Activated T-helper 1 cell treated with anti-CD3 and anti-CD28 coated beads, Interleukin-12 subunit alpha, Interleukin-12 subunit beta, Interleukin-2, Interleukin-4 antibody, amounts not matched to agents 30 ng/mL and 10 ng/mL and 1 ng/mL, durations not matched to agents 14 hours and 24 hours and 36 hours (primary cell): ENCODE measurements at regions not wholly inside any gene's neighbourhood (a gene's known extent, or its start where the extent isn't known, plus 50 kb on each side); places are given as distances from the start of the nearest gene placed in this dataset.

Experiments used
- DNase-seq: peaks from one replicate; pipeline ENCODE4 v3.0.0; 2021; ENCODE audit warnings: low spot score
- H3K27ac Mint-ChIP-seq: one replicate; pipeline ENCODE4 v1.8.0; 2021; ENCODE audit warnings: mild to moderate bottlenecking, mixed read lengths
- H3K27me3 Mint-ChIP-seq: one replicate; pipeline ENCODE4 v1.8.0; 2022; ENCODE audit warnings: mild to moderate bottlenecking, moderate library complexity, mixed read lengths; ENCODE audit not compliant: insufficient read depth
- H3K36me3 Mint-ChIP-seq: one replicate; pipeline ENCODE4 v1.8.0; 2021; ENCODE audit warnings: low read depth, mixed read lengths
- H3K4me1 Mint-ChIP-seq: one replicate; pipeline ENCODE4 v1.8.0; 2021; ENCODE audit warnings: low read depth, mixed read lengths
- H3K4me3 Mint-ChIP-seq: one replicate; pipeline ENCODE4 v1.8.0; 2021; ENCODE audit warnings: mild to moderate bottlenecking, moderate library complexity, mixed read lengths
- H3K9me3 Mint-ChIP-seq: one replicate; pipeline ENCODE4 v1.8.0; 2021; ENCODE audit warnings: mixed read lengths
- intact Hi-C: fragments of 100-400 bp; cut with micrococcal nuclease; formaldehyde crosslinking; loops from one replicate; pipeline ENCODE4 v1.15.1; 2024

GRCh38 chr6:149153100-149153499 is 164.4 kb upstream of the TAB2 start:
- Mint-ChIP-seq H3K36me3 (peaks cover 45% of the 10 kb centered on the region), H3K9me3 (peaks cover 33% of the 10 kb centered on the region), H3K4me1 (peaks cover 84% of the 10 kb centered on the region), H3K4me3 (peak overlapping the region; percentile 30), H3K27ac (peak overlapping the region; percentile 99), H3K27me3 (no peaks in the 10 kb centered on the region)
- intact Hi-C loops: no loop called here
- DNase-seq: no peak

- peak overlapping the region; percentile 46 for H3K4me3 Mint-ChIP-seq
- peaks cover 37% of the 10 kb centered on the region for H3K9me3 Mint-ChIP-seq
- peaks cover 49% of the 10 kb centered on the region for H3K36me3 Mint-ChIP-seq
- H3K27ac Mint-ChIP-seq: peak overlapping the region; percentile 99
- DNase-seq: no peak
- intact Hi-C loops: loop anchor here (1.0 to 2.0 kb wide), 5 partner anchors 13 to 119 kb away; no protein-coding TSS in a partner anchor
- H3K27me3 Mint-ChIP-seq: no peaks in the 10 kb centered on the region
- H3K4me1 Mint-ChIP-seq: peaks cover 84% of the 10 kb centered on the region
Measured at GRCh38 chr6:149153693-149154092, 163.8 kb upstream of the TAB2 start.

DNA sequence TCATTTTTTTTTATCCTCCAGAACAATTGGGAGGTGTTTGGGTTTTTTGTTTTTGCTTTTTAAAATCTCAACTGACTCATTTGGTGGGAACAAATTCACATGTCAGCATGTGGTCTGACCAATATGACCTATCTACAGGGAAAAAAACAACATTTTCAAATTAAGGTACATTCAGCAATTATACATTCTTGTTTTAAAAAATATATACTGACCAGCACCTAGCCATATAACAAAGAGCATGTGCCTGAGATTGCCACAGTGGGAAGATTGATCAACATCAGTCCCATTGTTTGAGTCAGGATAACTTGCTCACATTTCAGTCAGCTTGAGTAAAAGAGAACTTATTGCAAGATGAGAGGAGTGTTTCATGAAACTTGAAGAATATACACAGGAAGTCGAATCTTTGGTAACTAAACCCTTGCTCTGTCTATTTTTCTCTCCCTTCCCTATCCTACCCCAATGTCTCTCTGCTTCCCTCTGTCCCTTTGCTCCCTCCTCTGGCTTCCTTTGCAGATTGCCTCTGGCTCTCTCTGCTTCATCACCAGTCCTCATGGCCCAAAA is 163.2 kb upstream of the TAB2 start:
- peaks cover 84% of the 10 kb centered on the region for H3K4me1 Mint-ChIP-seq
- H3K4me3 Mint-ChIP-seq: peak overlapping the region; percentile 21
- no peak for DNase-seq
- H3K36me3 Mint-ChIP-seq: peaks cover 48% of the 10 kb centered on the region
- peaks cover 31% of the 10 kb centered on the region for H3K9me3 Mint-ChIP-seq
- H3K27ac Mint-ChIP-seq: peak overlapping the region; percentile 99
- H3K27me3 Mint-ChIP-seq: no peaks in the 10 kb centered on the region
- intact Hi-C loops: loop anchor here (1.0 to 2.0 kb wide), 5 partner anchors 14 to 118 kb away; no protein-coding TSS in a partner anchor

GRCh38 chr6:149157126-149157525 is 160.4 kb upstream of the TAB2 start:
- H3K9me3 Mint-ChIP-seq: peaks cover 18% of the 10 kb centered on the region
- no peak for DNase-seq
- H3K27ac Mint-ChIP-seq: no peak overlapping the region
- intact Hi-C loops: no loop called here
- H3K4me3 Mint-ChIP-seq: no peak overlapping the region
- H3K27me3 Mint-ChIP-seq: no peaks in the 10 kb centered on the region
- H3K4me1 Mint-ChIP-seq: peaks cover 58% of the 10 kb centered on the region
- H3K36me3 Mint-ChIP-seq: peaks cover 44% of the 10 kb centered on the region

DNA sequence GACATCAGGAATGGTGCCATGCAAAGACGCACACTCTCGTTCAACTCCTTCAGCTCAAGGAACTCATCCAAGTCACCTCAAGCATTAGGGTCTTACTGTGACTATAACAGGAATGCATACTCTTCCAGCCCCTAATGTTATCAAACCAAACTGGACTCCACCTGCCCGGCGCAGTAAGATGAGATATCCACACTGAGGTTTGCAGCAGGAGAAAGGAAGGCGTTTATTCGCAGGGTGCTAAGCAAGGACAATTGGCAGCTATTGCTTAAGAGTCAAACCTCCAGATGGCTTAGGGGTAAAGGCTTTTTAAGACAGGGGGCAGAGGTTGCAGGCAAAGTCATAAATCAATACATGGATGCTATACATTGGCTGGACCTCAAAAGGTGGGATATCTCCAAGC is 159.4 kb upstream of the TAB2 start:
- no peak overlapping the region for H3K4me3 Mint-ChIP-seq
- no peak overlapping the region for H3K27ac Mint-ChIP-seq
- H3K27me3 Mint-ChIP-seq: no peaks in the 10 kb centered on the region
- H3K36me3 Mint-ChIP-seq: peaks cover 45% of the 10 kb centered on the region
- no peak for DNase-seq
- peaks cover 18% of the 10 kb centered on the region for H3K9me3 Mint-ChIP-seq
- peaks cover 49% of the 10 kb centered on the region for H3K4me1 Mint-ChIP-seq
- intact Hi-C loops: no loop called here

- DNase-seq: no peak
- Mint-ChIP-seq H3K27ac (no peak overlapping the region), H3K4me1 (peaks cover 40% of the 10 kb centered on the region), H3K4me3 (no peak overlapping the region), H3K36me3 (peaks cover 44% of the 10 kb centered on the region), H3K27me3 (no peaks in the 10 kb centered on the region), H3K9me3 (peaks cover 12% of the 10 kb centered on the region)
- intact Hi-C loops: no loop called here
Measured at GRCh38 chr6:149160943-149161342, 156.6 kb upstream of the TAB2 start.

DNA sequence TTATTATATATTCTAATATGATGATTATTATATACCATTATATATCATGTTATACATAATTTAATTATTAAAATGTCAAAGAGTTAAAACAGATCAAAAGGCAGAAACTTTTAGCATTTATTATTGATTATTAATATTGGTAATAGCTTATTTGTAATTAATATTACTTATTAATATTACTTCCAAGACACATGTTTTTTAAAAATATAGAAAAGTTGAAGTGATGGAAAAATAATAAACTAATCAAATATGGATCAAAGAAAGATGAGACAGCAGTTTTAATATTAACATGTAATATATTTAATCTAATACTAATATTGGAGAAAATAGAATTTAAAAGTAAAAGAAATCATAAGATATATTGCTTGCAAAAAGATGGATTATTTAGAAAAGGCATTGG is 154.6 kb upstream of the TAB2 start:
- intact Hi-C loops: no loop called here
- H3K27ac Mint-ChIP-seq: no peak overlapping the region
- peaks cover 5% of the 10 kb centered on the region for H3K9me3 Mint-ChIP-seq
- no peak for DNase-seq
- H3K36me3 Mint-ChIP-seq: peaks cover 34% of the 10 kb centered on the region
- H3K4me1 Mint-ChIP-seq: peaks cover 46% of the 10 kb centered on the region
- no peak overlapping the region for H3K4me3 Mint-ChIP-seq
- no peaks in the 10 kb centered on the region for H3K27me3 Mint-ChIP-seq

GRCh38 chr6:149164199-149164750 is 153.2 kb upstream of the TAB2 start:
- Mint-ChIP-seq H3K4me3 (no peak overlapping the region), H3K4me1 (peaks cover 43% of the 10 kb centered on the region), H3K27me3 (no peaks in the 10 kb centered on the region), H3K36me3 (peaks cover 30% of the 10 kb centered on the region), H3K27ac (no peak overlapping the region), H3K9me3 (peaks cover 6% of the 10 kb centered on the region)
- no peak for DNase-seq
- intact Hi-C loops: no loop called here

DNA sequence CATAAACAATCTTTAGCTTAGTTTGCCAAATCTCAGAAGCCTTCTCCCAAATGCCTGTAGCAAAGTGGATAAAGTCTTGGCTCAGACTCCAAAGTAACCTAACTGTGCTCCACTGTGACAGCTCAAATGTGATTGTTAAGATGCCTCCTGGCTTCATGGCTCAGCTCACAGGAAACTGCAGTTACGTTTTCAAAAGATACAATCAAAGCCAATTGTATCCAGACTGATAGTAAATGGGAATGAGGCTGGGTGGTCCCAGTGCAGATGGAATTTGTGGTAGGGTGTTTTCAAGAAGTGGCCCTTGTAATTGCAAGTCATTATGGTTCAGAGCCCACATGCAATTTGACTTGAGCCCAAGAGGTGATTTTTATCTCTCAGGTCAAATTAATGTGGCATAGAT is 151.2 kb upstream of the TAB2 start:
- no peak overlapping the region for H3K27ac Mint-ChIP-seq

DNA sequence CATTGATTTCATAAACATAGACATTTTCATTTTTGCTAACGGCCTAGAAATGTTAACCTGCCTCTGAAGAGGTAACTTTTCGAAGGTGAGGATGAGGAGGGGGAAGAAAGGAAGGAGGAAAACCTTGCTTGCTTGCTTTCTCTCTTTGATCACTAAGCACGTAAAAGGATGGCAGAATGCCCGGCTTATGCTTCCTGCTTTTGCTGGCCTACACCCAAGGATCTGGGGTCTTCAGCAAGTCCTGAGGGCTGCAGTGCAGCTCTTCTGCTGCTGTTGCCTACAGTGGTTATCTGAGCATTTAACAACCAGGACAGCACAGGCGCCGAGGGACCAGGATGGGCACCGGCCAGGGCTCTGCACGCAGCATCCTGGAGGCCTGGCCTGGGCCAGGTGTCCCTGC is 150.8 kb upstream of the TAB2 start:
- peaks cover 57% of the 10 kb centered on the region for H3K4me1 Mint-ChIP-seq
- no peak for DNase-seq
- H3K4me3 Mint-ChIP-seq: no peak overlapping the region
- intact Hi-C loops: no loop called here
- H3K27me3 Mint-ChIP-seq: no peaks in the 10 kb centered on the region
- peaks cover 6% of the 10 kb centered on the region for H3K9me3 Mint-ChIP-seq
- peaks cover 32% of the 10 kb centered on the region for H3K36me3 Mint-ChIP-seq
- H3K27ac Mint-ChIP-seq: no peak overlapping the region

More for the DNA sequence above, 151.2 kb upstream of the TAB2 start:
- Mint-ChIP-seq H3K4me1 (peaks cover 53% of the 10 kb centered on the region), H3K4me3 (no peak overlapping the region), H3K9me3 (peaks cover 6% of the 10 kb centered on the region), H3K36me3 (peaks cover 30% of the 10 kb centered on the region), H3K27me3 (no peaks in the 10 kb centered on the region)
- intact Hi-C loops: no loop called here
- DNase-seq: no peak

GRCh38 chr6:149168968-149169367 is 148.5 kb upstream of the TAB2 start:
- intact Hi-C loops: no loop called here
- no peak for DNase-seq
- Mint-ChIP-seq H3K36me3 (peaks cover 41% of the 10 kb centered on the region), H3K4me1 (peaks cover 70% of the 10 kb centered on the region), H3K4me3 (no peak overlapping the region), H3K9me3 (peaks cover 6% of the 10 kb centered on the region), H3K27ac (peak overlapping the region; percentile 66), H3K27me3 (no peaks in the 10 kb centered on the region)

- Mint-ChIP-seq H3K27me3 (no peaks in the 10 kb centered on the region), H3K4me1 (peaks cover 70% of the 10 kb centered on the region)
Measured at GRCh38 chr6:149169761-149170511, 147.6 kb upstream of the TAB2 start.

More at GRCh38 chr6:149169761-149170511, 147.6 kb upstream of the TAB2 start:
- H3K27ac Mint-ChIP-seq: peak overlapping the region; percentile 14
- intact Hi-C loops: loop anchor here (2.0 kb wide), 1 partner anchor 15 kb away; no protein-coding TSS in a partner anchor
- H3K36me3 Mint-ChIP-seq: peaks cover 38% of the 10 kb centered on the region
- no peak for DNase-seq
- peaks cover 6% of the 10 kb centered on the region for H3K9me3 Mint-ChIP-seq
- no peak overlapping the region for H3K4me3 Mint-ChIP-seq
